Right atrium auricular region (tissue), 2 donors: ENCODE measurements at regions not wholly inside any gene's neighbourhood (a gene's known extent, or its start where the extent isn't known, plus 50 kb on each side); places are given as distances from the start of the nearest gene placed in this dataset.

ENCODE experiments used
- DNase-seq: peaks from one replicate; pipeline ENCODE4 v3.0.0-alpha.2; 2019; ENCODE audit warnings: low spot score
- H3K27ac ChIP-seq, 2 donors: fragments of 200-600 bp; sonication (generic); 1 replicate in 1 of 2; 2 replicates in 1 of 2; pipeline ENCODE4 v1.5.1; 2016 to 2019
- H3K27me3 ChIP-seq, 2 donors: fragments of 200-600 bp; sonication (generic); one replicate each; pipeline versions ENCODE4 v1.5.1 to v1.6.0; 2017 to 2019
- H3K36me3 ChIP-seq: fragments of 200-600 bp; sonication (generic); one replicate; pipeline ENCODE4 v1.5.1; 2016
- H3K4me1 ChIP-seq, 2 donors: fragments of 200-600 bp; sonication (generic); one replicate each; pipeline versions ENCODE4 v1.5.1 to v1.6.0; 2017 to 2019
- H3K4me3 ChIP-seq, 2 donors: fragments of 200-600 bp; sonication (generic); 1 replicate in 1 of 2; 2 replicates in 1 of 2; pipeline ENCODE4 v1.5.1; 2017 to 2019; ENCODE audit warnings: mild to moderate bottlenecking in 1 of 2, moderate library complexity in 1 of 2
- H3K9me3 ChIP-seq, 2 donors: fragments of 200-600 bp; sonication (generic); one replicate each; pipeline ENCODE4 v1.5.1; 2019
- CTCF ChIP-seq, 2 donors: fragments of 200-600 bp; sonication (generic); IDR thresholded peaks; one replicate each; pipeline ENCODE4 v1.5.1; 2019; ENCODE audit warnings: antibody characterized with exemption in 2 of 2

DNA sequence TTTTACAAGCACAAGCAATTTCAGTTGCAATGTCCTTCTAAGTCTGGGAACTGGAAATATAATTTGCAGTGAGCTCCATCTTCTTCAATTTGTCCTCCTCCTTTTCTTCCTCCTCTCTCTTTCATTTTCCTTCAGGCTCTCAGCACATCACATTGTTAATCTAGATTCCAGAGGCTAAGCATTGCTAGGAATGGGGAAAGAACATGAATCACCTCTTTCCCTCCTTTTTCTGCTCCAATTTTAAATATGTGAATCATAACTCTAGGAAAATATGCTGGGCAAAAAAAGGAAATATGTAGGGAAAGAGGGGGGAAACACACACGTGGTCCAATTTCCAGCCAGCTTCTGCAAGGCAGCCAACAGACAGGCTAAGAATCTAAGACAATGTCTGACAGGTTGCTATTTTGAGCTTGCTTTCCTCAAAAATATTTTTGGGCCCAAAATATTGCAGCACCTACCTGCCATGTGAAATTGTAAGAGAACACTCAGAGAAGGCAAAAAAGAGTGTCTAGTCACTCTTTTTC is 72.7 kb upstream of the NUPR2 start:
- H3K27ac ChIP-seq: no peak overlapping the region
- TF ChIP-seq CTCF (IDR thresholded peaks at IDR 0.05): no peak
- no peak for DNase-seq
- no peaks in the 10 kb centered on the region for H3K4me1 ChIP-seq
- no peaks in the 10 kb centered on the region for H3K9me3 ChIP-seq
- no peak overlapping the region for H3K4me3 ChIP-seq
- no peaks in the 10 kb centered on the region for H3K27me3 ChIP-seq
- H3K36me3 ChIP-seq: no peaks in the 10 kb centered on the region

- H3K9me3 ChIP-seq: no peaks in the 10 kb centered on the region
- no peaks in the 10 kb centered on the region for H3K36me3 ChIP-seq
- H3K4me1 ChIP-seq: no peaks in the 10 kb centered on the region
- DNase-seq: no peak
- H3K27me3 ChIP-seq: no peaks in the 10 kb centered on the region
- H3K27ac ChIP-seq: no peak overlapping the region
- H3K4me3 ChIP-seq: no peak overlapping the region
- no peak for TF ChIP-seq CTCF (IDR thresholded peaks at IDR 0.05)
Measured at GRCh38 chr7:56188376-56188775, 72.2 kb upstream of the NUPR2 start.

DNA sequence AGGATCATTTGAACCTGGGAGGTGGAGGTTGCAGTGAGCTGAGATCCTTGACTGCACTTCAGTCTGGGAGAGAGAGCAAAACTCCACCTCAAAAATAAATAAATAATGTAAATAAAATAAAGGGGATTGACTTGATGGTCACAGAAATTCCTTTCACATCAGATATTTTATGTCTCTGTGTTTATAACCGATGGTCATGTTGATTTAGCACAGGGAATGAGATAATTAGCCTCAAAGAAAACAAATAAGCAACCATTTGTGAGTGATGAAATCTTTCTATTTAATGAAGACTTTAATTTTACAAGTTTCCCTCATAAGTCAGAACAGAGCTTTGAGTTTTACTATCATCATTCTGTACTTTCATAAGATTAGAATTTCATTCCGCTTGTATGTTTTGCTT is 64.8 kb upstream of the NUPR2 start:
- H3K4me1 ChIP-seq: peaks cover 0 to 2% of the 10 kb centered on the region in 2 donors
- no peak for TF ChIP-seq CTCF (IDR thresholded peaks at IDR 0.05)
- H3K27me3 ChIP-seq: no peaks in the 10 kb centered on the region
- H3K9me3 ChIP-seq: no peaks in the 10 kb centered on the region
- H3K36me3 ChIP-seq: no peaks in the 10 kb centered on the region
- no peak overlapping the region for H3K27ac ChIP-seq
- H3K4me3 ChIP-seq: no peak overlapping the region
- DNase-seq: no peak

DNA sequence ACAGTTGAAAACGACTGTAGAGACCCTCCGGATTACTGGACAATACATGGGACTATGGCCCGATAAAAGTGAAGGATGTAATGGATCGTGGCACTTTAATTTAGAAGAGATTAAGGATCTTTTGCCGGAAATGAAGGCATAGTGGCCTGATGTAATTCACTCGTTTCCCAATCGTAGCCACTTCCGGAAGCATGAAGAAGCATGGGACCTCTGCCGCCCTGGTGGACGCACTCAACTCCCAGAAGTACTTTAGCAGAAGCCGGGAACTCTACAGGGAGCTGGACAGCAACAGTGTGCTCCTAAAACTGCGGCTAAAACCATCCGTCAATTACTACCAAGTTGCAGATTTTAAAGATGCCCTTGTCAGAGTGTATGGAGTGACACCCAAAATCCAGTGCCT is 59.6 kb upstream of the NUPR2 start:
- Histone ChIP-seq H3K36me3 (no peaks in the 10 kb centered on the region), H3K4me3 (peak overlapping the region in 1 of 2 donors; percentile 62), H3K9me3 (no peaks in the 10 kb centered on the region), H3K27ac (no peak overlapping the region), H3K4me1 (peaks cover 0 to 17% of the 10 kb centered on the region in 2 donors), H3K27me3 (no peaks in the 10 kb centered on the region)
- TF ChIP-seq CTCF (IDR thresholded peaks at IDR 0.05): no peak
- DNase-seq: no peak

GRCh38 chr7:56174875-56175760 is 58.9 kb upstream of the NUPR2 start:
- Histone ChIP-seq H3K9me3 (no peaks in the 10 kb centered on the region), H3K4me1 (peaks cover 0 to 17% of the 10 kb centered on the region in 2 donors), H3K27ac (no peak overlapping the region), H3K36me3 (no peaks in the 10 kb centered on the region), H3K4me3 (peak overlapping the region; percentile 24 to 62), H3K27me3 (no peaks in the 10 kb centered on the region)
- DNase-seq: no peak
- TF ChIP-seq CTCF (IDR thresholded peaks at IDR 0.05): no peak
